ENCODE measurements at regions not wholly inside any gene's neighbourhood (a gene's known extent, or its start where the extent isn't known, plus 50 kb on each side); places are given as distances from the start of the nearest gene placed in this dataset.

- H3K36me3 Mint-ChIP-seq (ENCODE audit: low read depth): no peaks in the 10 kb centered on the region
- peaks cover 3% of the 10 kb centered on the region for H3K27me3 Mint-ChIP-seq (ENCODE audit: low read depth)
- H3K9me3 Mint-ChIP-seq: peaks cover 7% of the 10 kb centered on the region
- H3K27ac Mint-ChIP-seq: no peak overlapping the region
- no peak for TF ChIP-seq CTCF (IDR thresholded peaks at IDR 0.05; ENCODE audit: unreplicated experiment in 3 of 3)
- no peak overlapping the region for H3K4me3 Mint-ChIP-seq
- H3K4me1 Mint-ChIP-seq: no peaks in the 10 kb centered on the region
Measured at GRCh38 chr6:122207061-122207460, 192.4 kb upstream of the HSF2 start.

GRCh38 chr6:122207794-122208193, 191.7 kb upstream of the HSF2 start:
- Mint-ChIP-seq H3K36me3 (ENCODE audit: low read depth) (no peaks in the 10 kb centered on the region), H3K27ac (no peak overlapping the region), H3K4me1 (no peaks in the 10 kb centered on the region), H3K9me3 (peaks cover 7% of the 10 kb centered on the region), H3K27me3 (ENCODE audit: low read depth) (peaks cover 3% of the 10 kb centered on the region), H3K4me3 (no peak overlapping the region)
- TF ChIP-seq CTCF (IDR thresholded peaks at IDR 0.05; ENCODE audit: unreplicated experiment in 3 of 3): no peak

- H3K4me3 Mint-ChIP-seq: no peak overlapping the region
- no peak for TF ChIP-seq CTCF (IDR thresholded peaks at IDR 0.05; ENCODE audit: unreplicated experiment in 3 of 3)
- H3K9me3 Mint-ChIP-seq: no peaks in the 10 kb centered on the region
- H3K27ac Mint-ChIP-seq: no peak overlapping the region
- no peaks in the 10 kb centered on the region for H3K36me3 Mint-ChIP-seq (ENCODE audit: low read depth)
- no peaks in the 10 kb centered on the region for H3K4me1 Mint-ChIP-seq
- peaks cover 3% of the 10 kb centered on the region for H3K27me3 Mint-ChIP-seq (ENCODE audit: low read depth)
Measured at GRCh38 chr6:122214605-122215318, 184.7 kb upstream of the HSF2 start.

GRCh38 chr6:122220254-122220653, 179.2 kb upstream of the HSF2 start:
- Mint-ChIP-seq H3K27ac (no peak overlapping the region), H3K4me1 (no peaks in the 10 kb centered on the region), H3K4me3 (no peak overlapping the region), H3K9me3 (no peaks in the 10 kb centered on the region), H3K27me3 (ENCODE audit: low read depth) (no peaks in the 10 kb centered on the region), H3K36me3 (ENCODE audit: low read depth) (no peaks in the 10 kb centered on the region)
- no peak for TF ChIP-seq CTCF (IDR thresholded peaks at IDR 0.05; ENCODE audit: unreplicated experiment in 3 of 3)

GRCh38 chr6:122222761-122223160, 176.7 kb upstream of the HSF2 start:
- H3K4me1 Mint-ChIP-seq: no peaks in the 10 kb centered on the region
- H3K36me3 Mint-ChIP-seq (ENCODE audit: low read depth): no peaks in the 10 kb centered on the region
- H3K9me3 Mint-ChIP-seq: no peaks in the 10 kb centered on the region
- no peak overlapping the region for H3K4me3 Mint-ChIP-seq
- no peak overlapping the region for H3K27ac Mint-ChIP-seq
- H3K27me3 Mint-ChIP-seq (ENCODE audit: low read depth): no peaks in the 10 kb centered on the region
- TF ChIP-seq CTCF (IDR thresholded peaks at IDR 0.05; ENCODE audit: unreplicated experiment in 3 of 3): no peak

- Mint-ChIP-seq H3K27me3 (ENCODE audit: low read depth) (no peaks in the 10 kb centered on the region), H3K36me3 (ENCODE audit: low read depth) (no peaks in the 10 kb centered on the region), H3K4me3 (no peak overlapping the region), H3K27ac (no peak overlapping the region), H3K9me3 (no peaks in the 10 kb centered on the region), H3K4me1 (no peaks in the 10 kb centered on the region)
- TF ChIP-seq CTCF (IDR thresholded peaks at IDR 0.05; ENCODE audit: unreplicated experiment in 3 of 3): no peak
Measured at GRCh38 chr6:122223251-122223650, 176.2 kb upstream of the HSF2 start.

Measured in nephron (organoid).